Coronary artery (tissue), 2 donors: ENCODE measurements at regions not wholly inside any gene's neighbourhood (a gene's known extent, or its start where the extent isn't known, plus 50 kb on each side); places are given as distances from the start of the nearest gene placed in this dataset.

Experiments used
- DNase-seq: peaks from one replicate; pipeline ENCODE4 v3.0.0-alpha.2; 2017; ENCODE audit warnings: low spot score
- H3K27ac ChIP-seq, 2 donors: fragments of 200-600 bp; sonication (generic); one replicate each; pipeline ENCODE4 v1.5.1; 2016 to 2019
- H3K4me3 ChIP-seq: fragments of 200-600 bp; sonication (generic); 2 replicates; pipeline ENCODE4 v1.5.1; 2016; ENCODE audit warnings: mild to moderate bottlenecking, moderate library complexity
- TF ChIP-seq, protein P1 (sequence below): fragments of 200-600 bp; sonication (generic); IDR thresholded peaks from one replicate; pipeline ENCODE4 v1.5.1; 2019; ENCODE audit warnings: antibody characterized with exemption

DNA sequence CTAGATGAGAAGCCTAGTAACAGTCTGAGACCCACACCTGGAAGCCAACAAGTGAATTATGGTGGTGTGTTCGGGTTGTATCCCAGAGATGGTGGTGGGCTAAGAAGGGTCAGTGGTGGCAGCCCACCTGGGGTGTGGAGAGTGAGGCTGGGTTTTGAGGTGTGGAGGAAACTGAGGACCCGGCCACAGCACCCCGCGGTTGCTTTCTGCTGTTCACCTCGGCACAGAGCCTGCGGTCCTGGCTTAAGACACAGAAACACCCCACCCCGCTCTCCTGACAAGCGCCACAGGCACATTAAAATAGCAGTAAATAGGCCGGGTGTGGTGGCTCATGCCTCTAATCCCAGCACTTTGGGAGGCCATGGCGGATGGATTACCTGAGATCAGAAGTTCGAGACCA, 395.1 kb downstream of the GLRX3 start:
- no peak overlapping the region for H3K4me3 ChIP-seq
- DNase-seq, result no peak
- TF ChIP-seq, protein P1, sequence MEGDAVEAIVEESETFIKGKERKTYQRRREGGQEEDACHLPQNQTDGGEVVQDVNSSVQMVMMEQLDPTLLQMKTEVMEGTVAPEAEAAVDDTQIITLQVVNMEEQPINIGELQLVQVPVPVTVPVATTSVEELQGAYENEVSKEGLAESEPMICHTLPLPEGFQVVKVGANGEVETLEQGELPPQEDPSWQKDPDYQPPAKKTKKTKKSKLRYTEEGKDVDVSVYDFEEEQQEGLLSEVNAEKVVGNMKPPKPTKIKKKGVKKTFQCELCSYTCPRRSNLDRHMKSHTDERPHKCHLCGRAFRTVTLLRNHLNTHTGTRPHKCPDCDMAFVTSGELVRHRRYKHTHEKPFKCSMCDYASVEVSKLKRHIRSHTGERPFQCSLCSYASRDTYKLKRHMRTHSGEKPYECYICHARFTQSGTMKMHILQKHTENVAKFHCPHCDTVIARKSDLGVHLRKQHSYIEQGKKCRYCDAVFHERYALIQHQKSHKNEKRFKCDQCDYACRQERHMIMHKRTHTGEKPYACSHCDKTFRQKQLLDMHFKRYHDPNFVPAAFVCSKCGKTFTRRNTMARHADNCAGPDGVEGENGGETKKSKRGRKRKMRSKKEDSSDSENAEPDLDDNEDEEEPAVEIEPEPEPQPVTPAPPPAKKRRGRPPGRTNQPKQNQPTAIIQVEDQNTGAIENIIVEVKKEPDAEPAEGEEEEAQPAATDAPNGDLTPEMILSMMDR, result no peak
- H3K27ac ChIP-seq, result no peak overlapping the region

- TF ChIP-seq, protein P1, result no peak
- no peak overlapping the region for H3K27ac ChIP-seq
- DNase-seq, result no peak
Observed at GRCh38 chr10:130541090-130541489, 404.9 kb downstream of the GLRX3 start.

DNA sequence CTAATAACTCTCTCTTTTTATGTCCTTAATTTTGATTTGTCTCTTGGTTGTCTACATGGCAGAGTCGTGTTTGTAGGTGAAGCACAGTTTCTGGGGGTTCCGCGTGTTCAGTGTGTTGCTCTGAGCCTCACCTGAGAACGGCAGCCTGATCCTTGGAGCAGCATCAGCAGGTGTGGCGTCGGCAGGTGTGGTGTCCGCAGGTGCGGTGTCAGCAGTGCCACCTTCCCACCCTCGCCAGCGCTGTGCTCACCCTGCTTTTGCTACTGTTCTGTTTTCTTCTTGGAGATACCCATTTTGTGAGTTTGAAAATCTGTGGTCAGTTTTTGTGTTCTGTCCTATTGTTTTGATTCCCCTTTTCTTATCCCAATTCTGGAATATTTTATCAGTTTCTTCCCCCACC, 406.6 kb downstream of the GLRX3 start:
- no peak overlapping the region for H3K27ac ChIP-seq
- TF ChIP-seq, protein P1, result no peak
- no peak for DNase-seq
- no peak overlapping the region for H3K4me3 ChIP-seq

More at GRCh38 chr10:130541090-130541489, 404.9 kb downstream of the GLRX3 start:
- no peak overlapping the region for H3K4me3 ChIP-seq

DNA sequence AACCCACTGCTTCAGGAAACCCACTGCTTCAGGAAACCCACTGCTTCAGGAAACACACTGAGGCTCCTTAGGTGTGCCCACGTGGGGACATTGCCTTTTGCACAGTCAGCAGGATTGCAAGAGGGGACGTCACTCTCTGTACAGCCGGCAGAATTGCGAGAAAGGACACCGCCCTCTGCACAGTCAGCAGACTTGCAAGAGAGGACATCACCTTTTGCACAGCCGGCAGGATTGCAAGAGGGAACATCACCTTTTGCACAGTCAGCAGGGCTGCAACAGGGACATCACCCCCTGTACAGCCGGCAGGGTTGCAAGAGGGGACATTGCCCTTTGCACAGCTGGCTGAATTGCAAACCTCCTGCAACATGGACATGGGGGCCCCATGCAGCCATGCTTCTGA, 407.6 kb downstream of the GLRX3 start:
- TF ChIP-seq, protein P1, result no peak
- DNase-seq, result no peak
- Histone ChIP-seq H3K4me3 (no peak overlapping the region), H3K27ac (no peak overlapping the region)

GRCh38 chr10:130545122-130545521, 408.9 kb downstream of the GLRX3 start:
- Histone ChIP-seq H3K27ac (no peak overlapping the region), H3K4me3 (no peak overlapping the region)
- TF ChIP-seq, protein P1, result no peak
- no peak for DNase-seq

DNA sequence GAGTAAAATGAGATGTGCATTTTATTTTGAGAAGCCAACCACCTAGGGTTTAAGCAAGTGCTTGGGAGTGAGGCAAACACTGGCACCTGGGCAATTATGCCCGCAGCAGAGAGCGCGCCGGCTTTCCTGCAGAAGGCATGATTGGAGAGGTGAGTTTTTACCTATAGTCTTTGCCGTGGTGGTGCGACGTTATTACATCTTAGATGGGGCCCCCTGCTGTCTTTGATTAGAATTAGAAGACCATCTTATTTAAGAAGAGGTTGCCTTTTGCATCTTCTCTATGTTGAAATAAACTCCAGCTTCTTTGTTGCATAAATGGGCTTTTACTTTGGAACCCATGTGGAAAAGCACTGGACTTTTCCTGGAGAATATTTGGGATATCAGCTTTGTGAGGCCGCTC, 409.5 kb downstream of the GLRX3 start:
- Histone ChIP-seq H3K4me3 (no peak overlapping the region), H3K27ac (no peak overlapping the region)
- no peak for DNase-seq
- TF ChIP-seq, protein P1, result no peak

- DNase-seq, result no peak
- TF ChIP-seq, protein P1, result no peak
- no peak overlapping the region for H3K27ac ChIP-seq
- no peak overlapping the region for H3K4me3 ChIP-seq
Observed at GRCh38 chr10:130546841-130547240, 410.6 kb downstream of the GLRX3 start.
